CD4-positive, alpha-beta T cell (primary cell): ENCODE measurements at regions not wholly inside any gene's neighbourhood (a gene's known extent, or its start where the extent isn't known, plus 50 kb on each side); places are given as distances from the start of the nearest gene placed in this dataset.

Experiments used
- ATAC-seq: fragments of 200-7000 bp; cut with Tn5 transposase; one replicate; pipeline ENCODE4 v1.10.0; 2022; ENCODE audit warnings: mild to moderate bottlenecking; ENCODE audit not compliant: poor library complexity
- CTCF ChIA-PET: fragments of 350-600 bp; sonication (Branson Sonifier 250); formaldehyde crosslinking; loops from one replicate; lab custom pipeline; 2021; ENCODE audit warnings: antibody characterized with exemption, inconsistent platforms; lab: Charles Lee
- POLR2A ChIA-PET: fragments of 350-600 bp; sonication (Branson Sonifier 250); formaldehyde crosslinking; loops from one replicate; lab custom pipeline; 2021; ENCODE audit warnings: antibody characterized with exemption, inconsistent platforms; lab: Charles Lee
- DNase-seq, 14 experiments: peaks; one replicate each; pipeline ENCODE4 v3.0.0-alpha.2; 2013 to 2020; ENCODE audit warnings: mixed read lengths in 2 of 14
- H3K27ac ChIP-seq, 2 donors: one replicate each; pipeline versions ENCODE4 v1.5.1 to v1.7.0; 2013; ENCODE audit warnings: low read length in 2 of 2, low read depth in 1 of 2, mild to moderate bottlenecking in 1 of 2
- H3K27me3 ChIP-seq, 2 experiments: 1 replicate in 1 of 2; 2 replicates in 1 of 2; pipeline versions ENCODE4 v1.6.1 to v1.7.0; 2013; ENCODE audit warnings: low read length in 2 of 2, control low read depth in 1 of 2, mild to moderate bottlenecking in 1 of 2, moderate library complexity in 1 of 2; ENCODE audit not compliant: insufficient read depth in 2 of 2, control insufficient read depth in 1 of 2
- H3K36me3 ChIP-seq: one replicate; pipeline ENCODE4 v1.6.1; 2013; ENCODE audit warnings: low read length, control low read depth; ENCODE audit not compliant: insufficient read depth
- H3K4me1 ChIP-seq: one replicate; pipeline ENCODE4 v1.6.1; 2013; ENCODE audit warnings: low read length, control low read depth; ENCODE audit not compliant: insufficient read depth
- H3K4me3 ChIP-seq: one replicate; pipeline ENCODE4 v1.5.1; 2013; ENCODE audit warnings: mild to moderate bottlenecking, low read length, moderate library complexity
- H3K9me3 ChIP-seq, 2 experiments: 1 replicate in 1 of 2; 2 replicates in 1 of 2; pipeline versions ENCODE4 v1.6.1 to v1.7.0; 2013; ENCODE audit warnings: low read length in 2 of 2, mild to moderate bottlenecking in 2 of 2, control low read depth in 1 of 2, moderate library complexity in 1 of 2; ENCODE audit not compliant: control insufficient read depth in 1 of 2, insufficient read depth in 1 of 2
- H3K27ac Mint-ChIP-seq: one replicate; pipeline ENCODE4 v1.8.0; 2020; ENCODE audit warnings: mixed read lengths
- H3K27me3 Mint-ChIP-seq: one replicate; pipeline ENCODE4 v1.8.0; 2021; ENCODE audit warnings: mixed read lengths
- H3K36me3 Mint-ChIP-seq: one replicate; pipeline ENCODE4 v1.8.0; 2021; ENCODE audit warnings: low read depth, mixed read lengths
- H3K4me1 Mint-ChIP-seq: one replicate; pipeline ENCODE4 v1.8.0; 2021; ENCODE audit warnings: low read depth, mixed read lengths
- H3K4me3 Mint-ChIP-seq: one replicate; pipeline ENCODE4 v1.8.0; 2020; ENCODE audit warnings: mild to moderate bottlenecking, mixed read lengths
- H3K9me3 Mint-ChIP-seq: one replicate; pipeline ENCODE4 v1.8.0; 2020; ENCODE audit warnings: mixed read lengths
- CTCF ChIP-seq: fragments of 200-600 bp; IDR thresholded peaks from one replicate; pipeline ENCODE4 v1.8.0; 2022; ENCODE audit warnings: antibody characterized with exemption, mild to moderate bottlenecking
- intact Hi-C, 2 experiments: fragments of 100-400 bp; cut with DNase I in 1 of 2; cut with micrococcal nuclease in 1 of 2; formaldehyde crosslinking; loops; one replicate each; pipeline versions ENCODE4 v1.15.1 to v1.9.0; 2023 to 2025; cut with DNase I, micrococcal nuclease

GRCh38 chr5:3126639-3127038 lies 375.2 kb upstream of the IRX2 start:
- H3K4me3 Mint-ChIP-seq = no peak overlapping the region
- TF ChIP-seq CTCF = no peak
- H3K9me3 Mint-ChIP-seq = no peaks in the 10 kb centered on the region
- POLR2A ChIA-PET = no interaction called here
- Histone ChIP-seq H3K27ac (no peak overlapping the region), H3K36me3 (no peaks in the 10 kb centered on the region), H3K27me3 (peaks cover 4% of the 10 kb centered on the region in 2 experiments), H3K4me3 (no peak overlapping the region), H3K4me1 (no peaks in the 10 kb centered on the region), H3K9me3 (peaks cover 0 to 27% of the 10 kb centered on the region in 2 experiments)
- no peaks in the 10 kb centered on the region for H3K36me3 Mint-ChIP-seq
- CTCF ChIA-PET = no interaction called here
- H3K4me1 Mint-ChIP-seq = no peaks in the 10 kb centered on the region
- DNase-seq (no peak), ATAC-seq (no peak)
- intact Hi-C loops = no loop called here
- H3K27me3 Mint-ChIP-seq = peaks cover 15% of the 10 kb centered on the region
- H3K27ac Mint-ChIP-seq = no peak overlapping the region

DNA sequence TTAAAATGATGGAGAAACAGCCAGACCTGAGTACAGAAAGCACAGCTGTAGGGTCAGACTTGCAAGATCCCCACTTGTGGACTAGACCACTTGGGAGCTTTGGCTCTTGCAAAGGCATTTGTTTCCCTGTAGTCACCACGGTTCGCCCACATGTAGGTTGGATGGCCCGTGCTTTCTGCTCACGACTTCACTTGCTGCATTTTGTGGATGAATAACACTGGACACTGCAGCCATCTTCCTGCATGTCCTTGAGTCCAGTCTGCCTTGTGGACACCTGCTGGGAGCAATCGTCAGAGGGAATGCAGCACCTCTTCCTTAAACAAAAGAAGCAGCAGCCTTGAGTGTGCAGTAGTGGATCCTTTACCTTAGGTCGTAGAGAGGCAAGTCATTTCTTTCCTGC lies 372.9 kb upstream of the IRX2 start:
- DNase-seq = no peak
- ChIA-PET CTCF (no interaction called here), POLR2A (no interaction called here)
- no peak for TF ChIP-seq CTCF
- Mint-ChIP-seq H3K27me3 (peaks cover 36% of the 10 kb centered on the region), H3K4me3 (no peak overlapping the region), H3K36me3 (no peaks in the 10 kb centered on the region), H3K9me3 (no peaks in the 10 kb centered on the region), H3K27ac (no peak overlapping the region), H3K4me1 (no peaks in the 10 kb centered on the region)
- peaks cover 11 to 13% of the 10 kb centered on the region in 2 experiments for H3K27me3 ChIP-seq
- intact Hi-C loops = no loop called here
- H3K27ac ChIP-seq = no peak overlapping the region
- no peaks in the 10 kb centered on the region for H3K36me3 ChIP-seq
- H3K4me1 ChIP-seq = no peaks in the 10 kb centered on the region
- no peak overlapping the region for H3K4me3 ChIP-seq
- H3K9me3 ChIP-seq = peaks cover 0 to 36% of the 10 kb centered on the region in 2 experiments
- no peak for ATAC-seq

GRCh38 chr5:3123763-3124157 lies 372.3 kb upstream of the IRX2 start:
- ChIA-PET POLR2A (no interaction called here), CTCF (no interaction called here)
- ATAC-seq = no peak

More at GRCh38 chr5:3123763-3124157, 372.3 kb upstream of the IRX2 start:
- Mint-ChIP-seq H3K9me3 (no peaks in the 10 kb centered on the region), H3K27me3 (peaks cover 43% of the 10 kb centered on the region), H3K27ac (no peak overlapping the region), H3K36me3 (no peaks in the 10 kb centered on the region), H3K4me3 (no peak overlapping the region), H3K4me1 (no peaks in the 10 kb centered on the region)
- DNase-seq = no peak
- Histone ChIP-seq H3K9me3 (peaks cover 0 to 34% of the 10 kb centered on the region in 2 experiments), H3K27me3 (peaks cover 11 to 13% of the 10 kb centered on the region in 2 experiments), H3K36me3 (no peaks in the 10 kb centered on the region), H3K4me1 (no peaks in the 10 kb centered on the region), H3K4me3 (no peak overlapping the region), H3K27ac (no peak overlapping the region)
- TF ChIP-seq CTCF = no peak
- intact Hi-C loops = no loop called here
